ENCODE measurements at regions not wholly inside any gene's neighbourhood (a gene's known extent, or its start where the extent isn't known, plus 50 kb on each side); places are given as distances from the start of the nearest gene placed in this dataset.

DNA sequence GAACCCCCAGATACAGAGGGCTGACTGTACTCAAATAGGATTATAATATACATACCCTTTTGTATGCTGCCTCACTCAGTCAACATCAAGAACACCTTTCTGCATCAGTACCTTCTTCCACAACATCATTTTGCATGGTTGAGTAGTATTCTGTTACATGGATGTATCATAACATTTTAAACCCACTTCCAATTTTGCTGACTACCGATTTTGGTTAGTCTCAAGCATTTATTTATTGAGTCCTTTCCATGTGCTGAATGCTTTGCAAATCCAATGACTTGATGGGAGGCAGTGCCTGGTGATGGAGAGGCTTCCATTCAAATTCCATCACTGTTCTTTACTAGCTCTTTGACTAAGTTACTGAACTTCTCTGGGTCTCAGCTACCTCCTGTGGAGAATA is 182.0 kb upstream of the KLF4 start (continued):
- TF ChIP-seq, protein P1, sequence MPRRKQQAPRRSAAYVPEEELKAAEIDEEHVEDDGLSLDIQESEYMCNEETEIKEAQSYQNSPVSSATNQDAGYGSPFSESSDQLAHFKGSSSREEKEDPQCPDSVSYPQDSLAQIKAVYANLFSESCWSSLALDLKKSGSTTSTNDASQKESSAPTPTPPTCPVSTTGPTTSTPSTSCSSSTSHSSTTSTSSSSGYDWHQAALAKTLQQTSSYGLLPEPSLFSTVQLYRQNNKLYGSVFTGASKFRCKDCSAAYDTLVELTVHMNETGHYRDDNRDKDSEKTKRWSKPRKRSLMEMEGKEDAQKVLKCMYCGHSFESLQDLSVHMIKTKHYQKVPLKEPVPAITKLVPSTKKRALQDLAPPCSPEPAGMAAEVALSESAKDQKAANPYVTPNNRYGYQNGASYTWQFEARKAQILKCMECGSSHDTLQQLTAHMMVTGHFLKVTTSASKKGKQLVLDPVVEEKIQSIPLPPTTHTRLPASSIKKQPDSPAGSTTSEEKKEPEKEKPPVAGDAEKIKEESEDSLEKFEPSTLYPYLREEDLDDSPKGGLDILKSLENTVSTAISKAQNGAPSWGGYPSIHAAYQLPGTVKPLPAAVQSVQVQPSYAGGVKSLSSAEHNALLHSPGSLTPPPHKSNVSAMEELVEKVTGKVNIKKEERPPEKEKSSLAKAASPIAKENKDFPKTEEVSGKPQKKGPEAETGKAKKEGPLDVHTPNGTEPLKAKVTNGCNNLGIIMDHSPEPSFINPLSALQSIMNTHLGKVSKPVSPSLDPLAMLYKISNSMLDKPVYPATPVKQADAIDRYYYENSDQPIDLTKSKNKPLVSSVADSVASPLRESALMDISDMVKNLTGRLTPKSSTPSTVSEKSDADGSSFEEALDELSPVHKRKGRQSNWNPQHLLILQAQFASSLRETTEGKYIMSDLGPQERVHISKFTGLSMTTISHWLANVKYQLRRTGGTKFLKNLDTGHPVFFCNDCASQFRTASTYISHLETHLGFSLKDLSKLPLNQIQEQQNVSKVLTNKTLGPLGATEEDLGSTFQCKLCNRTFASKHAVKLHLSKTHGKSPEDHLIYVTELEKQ (tag by site-specific recombination; IDR thresholded peaks at IDR 0.05; ENCODE audit: borderline replicate concordance), result no peak
- no peak for TF ChIP-seq ZBTB21 (tag by site-specific recombination; IDR thresholded peaks at IDR 0.05)
- no peak for TF ChIP-seq ZIC2 (tag by site-specific recombination; IDR thresholded peaks at IDR 0.05)
- TF ChIP-seq ZNF23 (tag by site-specific recombination; IDR thresholded peaks at IDR 0.05; ENCODE audit: borderline replicate concordance), result no peak

DNA sequence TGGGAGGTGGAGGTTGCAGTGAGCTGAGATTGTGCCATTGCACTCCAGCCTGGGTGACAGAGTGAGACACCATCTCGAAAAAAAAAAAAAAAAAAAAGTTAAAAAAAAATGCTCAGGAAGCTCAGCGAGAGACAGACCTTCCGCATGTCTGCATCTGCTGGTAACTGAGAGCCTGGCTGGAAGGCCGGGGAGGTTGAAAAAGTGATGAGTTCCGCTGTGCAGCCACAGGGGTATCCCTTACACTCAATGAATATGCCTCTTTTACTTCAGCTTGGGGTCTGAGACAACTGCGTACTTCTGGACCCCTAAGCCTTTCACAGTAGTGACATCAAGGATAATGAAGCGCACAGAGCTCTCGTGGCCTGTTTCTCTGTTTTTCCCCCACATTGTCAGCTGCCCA is 179.9 kb upstream of the KLF4 start:
- CTCF ChIA-PET, result no interaction called here
- H3K36me3 ChIP-seq (ENCODE audit: control insufficient read depth in 2 of 2, insufficient read depth in 1 of 2, low read length in 2 of 2), result no peaks in the 10 kb centered on the region
- no peaks in the 10 kb centered on the region for H3K4me1 ChIP-seq (ENCODE audit: control insufficient read depth, insufficient read depth, low read length)
- POLR2A ChIA-PET, result no interaction called here
- no peaks in the 10 kb centered on the region for H3K9me3 ChIP-seq (ENCODE audit: control insufficient read depth, insufficient read depth, low read depth, low read length)
- no peak overlapping the region for H3K27ac ChIP-seq (ENCODE audit: extremely low read depth, low read depth, low read length)
- TF ChIP-seq ZBTB1 (tag by site-specific recombination; IDR thresholded peaks at IDR 0.05) (no peak), ZBTB20 (tag by site-specific recombination; IDR thresholded peaks at IDR 0.05) (no peak), ZNF132 (tag by site-specific recombination; IDR thresholded peaks at IDR 0.05; ENCODE audit: borderline replicate concordance) (no peak)
- H3K4me3 ChIP-seq (ENCODE audit: low read depth, low read length), result no peak overlapping the region

DNA sequence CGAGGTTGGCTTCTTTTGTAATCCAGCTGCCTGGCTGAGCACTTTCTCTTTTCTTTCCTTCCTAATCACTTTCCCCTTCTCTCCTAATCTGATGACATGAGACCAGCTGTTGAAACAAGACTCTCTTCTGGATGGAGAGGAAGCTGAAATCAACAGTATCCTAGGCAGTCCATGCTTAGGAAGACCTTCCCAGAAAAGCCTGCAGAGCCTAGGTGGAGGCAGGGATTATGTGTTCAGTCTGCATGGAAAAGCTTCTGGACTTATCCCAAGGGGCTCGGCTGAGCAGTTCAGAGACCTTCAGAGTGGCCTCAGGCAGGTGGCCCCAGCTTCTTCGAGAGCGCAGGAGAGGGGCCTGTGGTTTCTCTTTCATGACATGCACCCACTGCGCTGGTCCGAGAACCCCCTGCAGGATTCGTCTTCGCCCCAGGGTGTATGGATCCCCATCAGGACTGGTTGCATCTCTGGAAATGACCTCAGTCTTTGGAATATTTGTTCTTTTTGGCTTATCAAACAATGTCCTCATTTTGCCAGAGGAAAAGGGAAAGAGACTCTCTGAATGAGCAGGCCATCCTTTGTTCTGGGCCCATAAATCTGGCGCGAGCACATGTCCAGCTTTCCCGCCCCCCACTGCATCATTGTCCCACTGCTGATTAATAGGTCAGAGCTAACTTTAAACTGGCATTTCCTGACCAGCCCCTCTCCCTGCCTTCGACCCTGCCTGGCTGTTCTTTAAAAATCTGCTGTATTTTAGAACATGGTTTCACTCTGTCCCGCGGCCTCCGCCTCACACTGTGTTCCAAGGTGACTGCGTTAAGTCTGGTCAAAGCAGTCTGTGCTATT is 177.9 kb upstream of the KLF4 start:
- H3K36me3 ChIP-seq (ENCODE audit: control insufficient read depth in 2 of 2, insufficient read depth in 1 of 2, low read length in 2 of 2), result no peaks in the 10 kb centered on the region
- CTCF ChIA-PET, result interaction anchor here (0.6 to 0.7 kb wide), 2 partner anchors 29 to 222 kb away, joined by 3 read pairs; no protein-coding TSS in a partner anchor
- H3K4me3 ChIP-seq (ENCODE audit: low read depth, low read length), result no peak overlapping the region
- no peaks in the 10 kb centered on the region for H3K9me3 ChIP-seq (ENCODE audit: control insufficient read depth, insufficient read depth, low read depth, low read length)
- H3K27ac ChIP-seq (ENCODE audit: extremely low read depth, low read depth, low read length), result no peak overlapping the region
- TF ChIP-seq, protein P2, sequence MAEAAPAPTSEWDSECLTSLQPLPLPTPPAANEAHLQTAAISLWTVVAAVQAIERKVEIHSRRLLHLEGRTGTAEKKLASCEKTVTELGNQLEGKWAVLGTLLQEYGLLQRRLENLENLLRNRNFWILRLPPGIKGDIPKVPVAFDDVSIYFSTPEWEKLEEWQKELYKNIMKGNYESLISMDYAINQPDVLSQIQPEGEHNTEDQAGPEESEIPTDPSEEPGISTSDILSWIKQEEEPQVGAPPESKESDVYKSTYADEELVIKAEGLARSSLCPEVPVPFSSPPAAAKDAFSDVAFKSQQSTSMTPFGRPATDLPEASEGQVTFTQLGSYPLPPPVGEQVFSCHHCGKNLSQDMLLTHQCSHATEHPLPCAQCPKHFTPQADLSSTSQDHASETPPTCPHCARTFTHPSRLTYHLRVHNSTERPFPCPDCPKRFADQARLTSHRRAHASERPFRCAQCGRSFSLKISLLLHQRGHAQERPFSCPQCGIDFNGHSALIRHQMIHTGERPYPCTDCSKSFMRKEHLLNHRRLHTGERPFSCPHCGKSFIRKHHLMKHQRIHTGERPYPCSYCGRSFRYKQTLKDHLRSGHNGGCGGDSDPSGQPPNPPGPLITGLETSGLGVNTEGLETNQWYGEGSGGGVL (tag by site-specific recombination; IDR thresholded peaks at IDR 0.05), result no peak
- TF ChIP-seq HOXA7 (CRISPR knock-in tag; IDR thresholded peaks at IDR 0.05; ENCODE audit: borderline replicate concordance), result no peak
- no peak for TF ChIP-seq ZNF548 (tag by site-specific recombination; IDR thresholded peaks at IDR 0.05)
- TF ChIP-seq, protein P3, sequence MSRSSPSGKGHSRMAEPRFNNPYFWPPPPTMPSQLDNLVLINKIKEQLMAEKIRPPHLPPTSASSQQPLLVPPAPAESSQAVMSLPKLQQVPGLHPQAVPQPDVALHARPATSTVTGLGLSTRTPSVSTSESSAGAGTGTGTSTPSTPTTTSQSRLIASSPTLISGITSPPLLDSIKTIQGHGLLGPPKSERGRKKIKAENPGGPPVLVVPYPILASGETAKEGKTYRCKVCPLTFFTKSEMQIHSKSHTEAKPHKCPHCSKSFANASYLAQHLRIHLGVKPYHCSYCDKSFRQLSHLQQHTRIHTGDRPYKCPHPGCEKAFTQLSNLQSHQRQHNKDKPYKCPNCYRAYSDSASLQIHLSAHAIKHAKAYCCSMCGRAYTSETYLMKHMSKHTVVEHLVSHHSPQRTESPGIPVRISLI (tag by site-specific recombination; IDR thresholded peaks at IDR 0.05), result no peak
- no peak for TF ChIP-seq ZNF37A (tag by site-specific recombination; IDR thresholded peaks at IDR 0.05)
- TF ChIP-seq ZNF302 (tag by site-specific recombination; IDR thresholded peaks at IDR 0.05; ENCODE audit: low read depth), result no peak
- TF ChIP-seq ZNF558 (tag by site-specific recombination; IDR thresholded peaks at IDR 0.05), result no peak
- TF ChIP-seq BCL11B (tag by site-specific recombination; IDR thresholded peaks at IDR 0.05; ENCODE audit: low read depth), result no peak
- TF ChIP-seq, protein P4, sequence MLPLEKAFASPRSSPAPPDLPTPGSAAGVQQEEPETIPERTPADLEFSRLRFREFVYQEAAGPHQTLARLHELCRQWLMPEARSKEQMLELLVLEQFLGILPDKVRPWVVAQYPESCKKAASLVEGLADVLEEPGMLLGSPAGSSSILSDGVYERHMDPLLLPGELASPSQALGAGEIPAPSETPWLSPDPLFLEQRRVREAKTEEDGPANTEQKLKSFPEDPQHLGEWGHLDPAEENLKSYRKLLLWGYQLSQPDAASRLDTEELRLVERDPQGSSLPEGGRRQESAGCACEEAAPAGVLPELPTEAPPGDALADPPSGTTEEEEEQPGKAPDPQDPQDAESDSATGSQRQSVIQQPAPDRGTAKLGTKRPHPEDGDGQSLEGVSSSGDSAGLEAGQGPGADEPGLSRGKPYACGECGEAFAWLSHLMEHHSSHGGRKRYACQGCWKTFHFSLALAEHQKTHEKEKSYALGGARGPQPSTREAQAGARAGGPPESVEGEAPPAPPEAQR (tag by site-specific recombination; IDR thresholded peaks at IDR 0.05), result no peak
- no peaks in the 10 kb centered on the region for H3K4me1 ChIP-seq (ENCODE audit: control insufficient read depth, insufficient read depth, low read length)
- POLR2A ChIA-PET, result no interaction called here
